ENCODE measurements at regions not wholly inside any gene's neighbourhood (a gene's known extent, or its start where the extent isn't known, plus 50 kb on each side); places are given as distances from the start of the nearest gene placed in this dataset.

DNA sequence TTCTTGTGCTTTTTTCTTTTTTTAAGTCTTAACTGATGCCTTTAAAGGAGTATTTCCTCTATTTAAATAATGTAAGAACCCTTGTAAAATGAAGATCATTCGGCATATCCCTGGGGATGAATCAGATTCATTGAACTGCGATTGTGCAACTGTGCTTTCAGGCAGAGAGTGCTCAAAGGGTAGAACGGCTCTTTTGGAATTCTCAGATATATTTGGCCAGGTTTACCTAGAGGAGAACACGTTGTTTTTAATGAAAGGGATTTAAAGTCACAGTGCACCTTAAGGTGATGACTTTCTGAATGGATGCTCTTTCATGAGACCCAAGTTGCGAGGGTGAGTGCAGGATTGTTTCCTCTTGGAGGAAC is 51.6 kb upstream of the ELOVL6 start:
- TF ChIP-seq, protein P1, sequence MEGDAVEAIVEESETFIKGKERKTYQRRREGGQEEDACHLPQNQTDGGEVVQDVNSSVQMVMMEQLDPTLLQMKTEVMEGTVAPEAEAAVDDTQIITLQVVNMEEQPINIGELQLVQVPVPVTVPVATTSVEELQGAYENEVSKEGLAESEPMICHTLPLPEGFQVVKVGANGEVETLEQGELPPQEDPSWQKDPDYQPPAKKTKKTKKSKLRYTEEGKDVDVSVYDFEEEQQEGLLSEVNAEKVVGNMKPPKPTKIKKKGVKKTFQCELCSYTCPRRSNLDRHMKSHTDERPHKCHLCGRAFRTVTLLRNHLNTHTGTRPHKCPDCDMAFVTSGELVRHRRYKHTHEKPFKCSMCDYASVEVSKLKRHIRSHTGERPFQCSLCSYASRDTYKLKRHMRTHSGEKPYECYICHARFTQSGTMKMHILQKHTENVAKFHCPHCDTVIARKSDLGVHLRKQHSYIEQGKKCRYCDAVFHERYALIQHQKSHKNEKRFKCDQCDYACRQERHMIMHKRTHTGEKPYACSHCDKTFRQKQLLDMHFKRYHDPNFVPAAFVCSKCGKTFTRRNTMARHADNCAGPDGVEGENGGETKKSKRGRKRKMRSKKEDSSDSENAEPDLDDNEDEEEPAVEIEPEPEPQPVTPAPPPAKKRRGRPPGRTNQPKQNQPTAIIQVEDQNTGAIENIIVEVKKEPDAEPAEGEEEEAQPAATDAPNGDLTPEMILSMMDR (conservative IDR thresholded peaks at IDR 0.05): no peak
- H2BK12ac ChIP-seq (ENCODE audit: insufficient read length, low read depth, low read length): no peak overlapping the region
- no peak overlapping the region for H3K23ac ChIP-seq (ENCODE audit: insufficient read length, low read depth, low read length)
- Mint-ChIP-seq H3K4me1 (peaks cover 4 to 10% of the 10 kb centered on the region in 2 experiments; a peak in 3 of 4 replicates), H3K36me3 (ENCODE audit: insufficient read depth in 1 of 3, low read depth in 3 of 3) (no peaks in the 10 kb centered on the region), H3K9me3 (no peaks in the 10 kb centered on the region), H3K27me3 (ENCODE audit: low read depth) (no peaks in the 10 kb centered on the region), H3K27ac (no peak overlapping the region), H3K4me3 (no peak overlapping the region)
- no peak overlapping the region for H3K14ac ChIP-seq (ENCODE audit: insufficient read depth, low read length)
- H2BK15ac ChIP-seq (ENCODE audit: low read depth, low read length): no peak overlapping the region
- no peak overlapping the region for H3K4me2 ChIP-seq (ENCODE audit: insufficient read depth, insufficient read length, low read length)
- no peak overlapping the region for H3K4ac ChIP-seq (ENCODE audit: low read depth, low read length)
- H2BK120ac ChIP-seq (ENCODE audit: low read depth, low read length, poor library complexity, severe bottlenecking): no peak overlapping the region
- no peak overlapping the region for H3K9ac ChIP-seq (ENCODE audit: extremely low read depth, insufficient read length, low read length)
- no peaks in the 10 kb centered on the region for H3K4me1 ChIP-seq (ENCODE audit: insufficient read depth, low read length)
- H4K20me1 ChIP-seq (ENCODE audit: control insufficient read depth, insufficient read depth, insufficient read length): no peaks in the 10 kb centered on the region
- no peaks in the 10 kb centered on the region for H3K79me1 ChIP-seq (ENCODE audit: insufficient read depth, low read depth, low read length, poor library complexity, severe bottlenecking)
- no CpG with 5 or more reads among the region's 5 CpGs for WGBS (ENCODE audit: extremely low coverage, insufficient read length, low lambda C conversion rate)
- no peaks in the 10 kb centered on the region for H3K23me2 ChIP-seq (ENCODE audit: insufficient read length, low read depth, low read length, poor library complexity, severe bottlenecking)
- no peak overlapping the region for H3T11ph ChIP-seq (ENCODE audit: low read length)
- no peak overlapping the region for H3K56ac ChIP-seq (ENCODE audit: insufficient read length, low read depth, low read length)
- no peak for DNase-seq
- no peak overlapping the region for H2BK20ac ChIP-seq (ENCODE audit: low read depth, low read length, poor library complexity, severe bottlenecking)
- H3K18ac ChIP-seq (ENCODE audit: insufficient read length, low read depth, low read length): no peak overlapping the region
- H2AK5ac ChIP-seq (ENCODE audit: insufficient read length, low read length): no peak overlapping the region
- no peaks in the 10 kb centered on the region for H3K9me3 ChIP-seq (ENCODE audit: control insufficient read depth, low read depth, low read length)
- H3K27ac ChIP-seq (ENCODE audit: insufficient read length, low read depth, low read length): no peak overlapping the region
- H3K27me3 ChIP-seq (ENCODE audit: insufficient read depth, low read length): no peaks in the 10 kb centered on the region
- H4K5ac ChIP-seq (ENCODE audit: insufficient read length, low read depth, low read length): no peak overlapping the region
- H3K79me2 ChIP-seq (ENCODE audit: insufficient read depth, low read length): no peaks in the 10 kb centered on the region
- no peak overlapping the region for H2AFZ ChIP-seq (ENCODE audit: low read length)
- no peak overlapping the region for H4K8ac ChIP-seq (replicated peaks; ENCODE audit: insufficient read length, low read depth, low read length)
- H4K91ac ChIP-seq (ENCODE audit: insufficient read length, low read depth, low read length): no peak overlapping the region
- no peak overlapping the region for H2BK5ac ChIP-seq (ENCODE audit: insufficient read length, low read length)

Measured in H9 (cell line).